Parathyroid adenoma (tissue), 2 donors: ENCODE measurements at regions not wholly inside any gene's neighbourhood (a gene's known extent, or its start where the extent isn't known, plus 50 kb on each side); places are given as distances from the start of the nearest gene placed in this dataset.
"Not testable (repeated sequence)": the region's sequence is repeated elsewhere in the genome, so short reads cannot be mapped to it uniquely, and the experiment has no call there.

Experiments used
- H2AFZ ChIP-seq: fragments of 300-600 bp; sonication (generic); one replicate; pipeline ENCODE4 v1.7.0; 2017; ENCODE audit warnings: antibody characterized with exemption, mild to moderate bottlenecking
- H3K27ac ChIP-seq: fragments of 300-600 bp; sonication (generic); one replicate; pipeline ENCODE4 v1.7.0; 2017
- H3K27me3 ChIP-seq: fragments of 300-600 bp; sonication (generic); one replicate; pipeline ENCODE4 v1.7.0; 2017; ENCODE audit warnings: low read length; ENCODE audit not compliant: control insufficient read depth, insufficient read depth
- H3K36me3 ChIP-seq: fragments of 300-600 bp; sonication (generic); one replicate; pipeline ENCODE4 v1.7.0; 2017; ENCODE audit warnings: low read length; ENCODE audit not compliant: control insufficient read depth, insufficient read depth
- H3K4me1 ChIP-seq: fragments of 300-600 bp; sonication (generic); one replicate; pipeline ENCODE4 v1.7.0; 2017; ENCODE audit warnings: control low read depth
- H3K4me2 ChIP-seq: fragments of 300-600 bp; sonication (generic); one replicate; pipeline ENCODE4 v1.7.0; 2017; ENCODE audit warnings: low read length
- H3K4me3 ChIP-seq: fragments of 300-600 bp; sonication (generic); one replicate; pipeline ENCODE4 v1.7.0; 2017; ENCODE audit warnings: low read depth, low read length
- H3K79me2 ChIP-seq: fragments of 300-600 bp; sonication (generic); one replicate; pipeline ENCODE4 v1.7.0; 2017; ENCODE audit warnings: control low read depth
- H3K9ac ChIP-seq: fragments of 300-600 bp; sonication (generic); one replicate; pipeline ENCODE4 v1.7.0; 2017; ENCODE audit warnings: mild to moderate bottlenecking
- H3K9me3 ChIP-seq: fragments of 300-600 bp; sonication (generic); one replicate; pipeline ENCODE4 v1.7.0; 2017; ENCODE audit warnings: low read length; ENCODE audit not compliant: control insufficient read depth
- TF ChIP-seq, protein P1 (sequence below): fragments of 300-600 bp; sonication (generic); IDR thresholded peaks from one replicate; pipeline ENCODE4 v1.7.0; 2017; ENCODE audit warnings: antibody characterized with exemption, mild to moderate bottlenecking
- donor health status: primary hyperparathyroidism.

DNA sequence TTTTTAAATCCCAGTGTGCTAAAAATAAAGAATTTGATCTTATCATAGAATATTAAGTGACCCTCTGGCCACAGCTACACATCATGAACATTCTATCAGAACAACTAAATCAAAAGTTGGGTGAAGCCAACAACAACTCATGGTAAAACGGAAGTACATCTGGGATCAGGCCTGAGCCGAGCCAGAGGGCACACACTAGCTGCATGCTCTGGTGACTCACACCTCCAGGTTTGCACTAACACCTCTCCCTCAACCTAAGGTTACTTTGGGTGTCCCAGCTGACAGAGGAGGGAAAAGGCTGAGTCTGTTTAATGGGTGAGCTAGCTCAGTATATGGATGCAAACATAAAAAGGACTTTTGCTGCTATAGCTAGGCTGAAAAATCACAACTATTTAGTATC, 281.6 kb downstream of the HGF start:
- H3K79me2 ChIP-seq = no peaks in the 10 kb centered on the region
- H3K27ac ChIP-seq = no peak overlapping the region

DNA sequence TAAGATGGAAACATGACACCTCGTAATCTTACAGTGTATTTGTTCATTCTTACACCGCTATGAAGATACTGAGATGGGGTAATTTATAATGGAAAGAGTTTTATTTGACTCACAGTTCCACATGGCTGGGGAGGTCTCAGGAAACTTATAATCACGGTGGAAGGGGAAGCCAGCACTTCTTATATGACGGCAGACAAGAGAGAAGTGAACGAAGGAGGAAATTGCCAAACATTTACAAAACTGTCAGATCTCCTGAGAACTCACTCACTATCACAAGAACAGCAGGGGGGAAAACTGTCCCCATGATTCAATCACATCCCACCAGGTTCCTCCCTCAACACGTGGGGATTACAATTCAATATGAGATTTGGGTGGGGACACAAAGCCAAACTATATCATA, 282.3 kb downstream of the HGF start:
- no peaks in the 10 kb centered on the region for H3K79me2 ChIP-seq
- TF ChIP-seq, protein P1, sequence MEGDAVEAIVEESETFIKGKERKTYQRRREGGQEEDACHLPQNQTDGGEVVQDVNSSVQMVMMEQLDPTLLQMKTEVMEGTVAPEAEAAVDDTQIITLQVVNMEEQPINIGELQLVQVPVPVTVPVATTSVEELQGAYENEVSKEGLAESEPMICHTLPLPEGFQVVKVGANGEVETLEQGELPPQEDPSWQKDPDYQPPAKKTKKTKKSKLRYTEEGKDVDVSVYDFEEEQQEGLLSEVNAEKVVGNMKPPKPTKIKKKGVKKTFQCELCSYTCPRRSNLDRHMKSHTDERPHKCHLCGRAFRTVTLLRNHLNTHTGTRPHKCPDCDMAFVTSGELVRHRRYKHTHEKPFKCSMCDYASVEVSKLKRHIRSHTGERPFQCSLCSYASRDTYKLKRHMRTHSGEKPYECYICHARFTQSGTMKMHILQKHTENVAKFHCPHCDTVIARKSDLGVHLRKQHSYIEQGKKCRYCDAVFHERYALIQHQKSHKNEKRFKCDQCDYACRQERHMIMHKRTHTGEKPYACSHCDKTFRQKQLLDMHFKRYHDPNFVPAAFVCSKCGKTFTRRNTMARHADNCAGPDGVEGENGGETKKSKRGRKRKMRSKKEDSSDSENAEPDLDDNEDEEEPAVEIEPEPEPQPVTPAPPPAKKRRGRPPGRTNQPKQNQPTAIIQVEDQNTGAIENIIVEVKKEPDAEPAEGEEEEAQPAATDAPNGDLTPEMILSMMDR = no peak
- H3K27ac ChIP-seq = no peak overlapping the region
- no peak overlapping the region for H3K9ac ChIP-seq
- no peak overlapping the region for H3K4me3 ChIP-seq
- H3K4me1 ChIP-seq = no peaks in the 10 kb centered on the region
- H2AFZ ChIP-seq = no peak overlapping the region
- H3K9me3 ChIP-seq = no peaks in the 10 kb centered on the region
- no peak overlapping the region for H3K4me2 ChIP-seq
- H3K36me3 ChIP-seq = no peaks in the 10 kb centered on the region
- no peaks in the 10 kb centered on the region for H3K27me3 ChIP-seq

More for the DNA sequence above, 281.6 kb downstream of the HGF start:
- Histone ChIP-seq H3K4me1 (no peaks in the 10 kb centered on the region), H3K4me3 (no peak overlapping the region), H3K9ac (no peak overlapping the region), H3K36me3 (no peaks in the 10 kb centered on the region), H3K9me3 (no peaks in the 10 kb centered on the region), H3K4me2 (no peak overlapping the region), H2AFZ (no peak overlapping the region), H3K27me3 (no peaks in the 10 kb centered on the region)
- TF ChIP-seq, protein P1 = no peak

DNA sequence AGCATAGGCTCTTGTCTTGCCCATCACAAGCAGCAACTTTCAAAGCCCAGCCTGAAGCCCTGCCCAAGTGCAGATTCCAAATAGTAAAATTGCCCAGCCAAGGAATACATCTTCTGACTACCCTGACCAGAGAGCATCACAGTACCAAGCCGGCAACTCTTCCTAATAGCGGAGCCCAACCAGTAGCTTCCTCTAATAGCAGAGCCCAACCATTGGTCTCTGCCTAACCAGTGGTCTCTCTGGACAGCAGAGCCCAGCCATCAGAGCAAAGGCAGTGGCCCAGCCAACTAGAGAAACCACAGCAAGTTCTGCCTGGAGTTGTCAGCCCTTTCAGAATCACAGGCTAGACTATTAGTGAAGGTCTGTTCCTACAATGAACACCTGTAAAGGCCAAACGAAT, 285.6 kb downstream of the HGF start:
- Histone ChIP-seq H3K79me2 (no peaks in the 10 kb centered on the region), H3K4me2 (no peak overlapping the region), H3K4me3 (no peak overlapping the region), H3K27me3 (no peaks in the 10 kb centered on the region), H3K27ac (no peak overlapping the region), H3K36me3 (no peaks in the 10 kb centered on the region), H2AFZ (peak overlapping the region; percentile 25), H3K9ac (no peak overlapping the region), H3K9me3 (no peaks in the 10 kb centered on the region), H3K4me1 (no peaks in the 10 kb centered on the region)
- TF ChIP-seq, protein P1 = no peak

DNA sequence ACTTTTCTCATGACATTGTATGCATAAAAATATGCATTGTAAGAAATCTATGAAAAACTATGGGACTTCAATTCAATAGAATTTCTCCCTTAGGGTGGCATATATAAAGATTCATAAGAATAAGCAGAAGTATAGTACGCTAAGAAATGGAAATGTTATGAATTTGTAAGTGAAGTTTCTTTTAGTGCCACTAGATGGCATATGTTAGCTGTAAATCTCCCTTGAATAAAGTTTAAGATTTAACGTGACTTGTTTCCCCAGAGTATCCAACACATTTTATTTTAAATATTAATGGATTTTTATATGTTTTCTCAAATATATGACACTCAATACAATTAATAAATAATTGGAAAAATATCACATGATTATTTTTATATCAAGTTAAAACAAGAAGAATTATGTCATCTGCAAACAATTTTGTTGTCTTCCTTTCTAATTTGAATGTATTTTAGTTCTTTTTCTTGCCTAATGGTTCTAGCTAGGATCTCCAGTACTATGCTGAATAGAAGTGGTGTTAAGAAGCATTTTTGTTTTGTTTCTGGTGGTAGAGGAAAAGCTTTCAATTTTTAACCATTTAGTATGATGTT, 287.2 kb downstream of the HGF start:
- Histone ChIP-seq H3K36me3 (no peaks in the 10 kb centered on the region), H3K79me2 (no peaks in the 10 kb centered on the region), H3K27me3 (no peaks in the 10 kb centered on the region), H3K9ac (no peak overlapping the region), H3K4me3 (no peak overlapping the region), H3K27ac (no peak overlapping the region), H3K9me3 (no peaks in the 10 kb centered on the region), H2AFZ (no peak overlapping the region), H3K4me1 (no peaks in the 10 kb centered on the region), H3K4me2 (no peak overlapping the region)
- TF ChIP-seq, protein P1 = peak; percentile 43

DNA sequence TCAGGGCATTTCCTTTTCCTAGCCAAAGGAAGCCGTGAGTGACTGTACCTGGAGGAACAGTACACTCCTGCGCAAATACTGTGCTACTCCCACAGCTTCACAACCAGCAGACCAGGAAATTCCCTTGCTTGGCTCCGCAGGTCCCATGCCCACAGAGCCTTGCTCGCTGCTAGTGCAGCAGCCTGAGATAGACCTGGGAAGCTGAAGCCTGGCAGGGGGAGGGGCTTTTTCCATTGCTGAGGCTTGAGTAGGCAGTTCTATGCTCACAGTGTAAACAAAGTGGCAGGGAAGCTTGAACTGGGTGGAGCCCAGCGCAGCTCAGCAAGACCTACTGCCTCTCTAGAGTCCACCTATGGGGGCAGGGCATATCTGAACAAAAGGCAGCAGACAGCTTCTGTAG, 291.2 kb downstream of the HGF start:
- Histone ChIP-seq H3K4me2 (no peak overlapping the region), H3K27me3 (no peaks in the 10 kb centered on the region), H3K27ac (no peak overlapping the region), H3K9ac (no peak overlapping the region), H3K36me3 (no peaks in the 10 kb centered on the region), H2AFZ (no peak overlapping the region), H3K79me2 (no peaks in the 10 kb centered on the region), H3K4me3 (no peak overlapping the region), H3K4me1 (no peaks in the 10 kb centered on the region), H3K9me3 (no peaks in the 10 kb centered on the region)
- TF ChIP-seq, protein P1 = no peak

DNA sequence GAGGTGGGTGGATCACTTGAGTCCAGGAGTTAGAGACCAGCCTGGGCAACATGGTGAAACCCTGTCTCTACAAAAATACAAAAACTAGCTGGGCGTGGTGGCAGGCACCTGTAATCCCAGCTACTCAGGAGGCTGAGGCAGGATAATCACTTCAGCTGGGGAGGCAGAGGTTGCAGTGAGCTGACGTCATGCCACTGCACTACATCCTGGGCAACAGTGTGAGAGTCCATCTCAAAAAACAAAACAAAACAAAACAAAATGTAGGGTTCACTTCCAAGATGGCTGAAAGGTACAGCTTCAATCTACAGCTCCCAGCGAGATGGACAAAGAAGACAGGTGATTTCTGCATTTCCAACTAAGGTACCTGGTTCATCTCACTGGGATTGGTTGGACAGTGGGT, 291.6 kb downstream of the HGF start:
- not testable (repeated sequence) for H3K4me2 ChIP-seq, H2AFZ ChIP-seq, H3K9me3 ChIP-seq, H3K27ac ChIP-seq, H3K4me1 ChIP-seq, H3K9ac ChIP-seq, H3K4me3 ChIP-seq, H3K36me3 ChIP-seq, H3K79me2 ChIP-seq, H3K27me3 ChIP-seq
